OCI-LY1 (cell line): ENCODE measurements at regions not wholly inside any gene's neighbourhood (a gene's known extent, or its start where the extent isn't known, plus 50 kb on each side); places are given as distances from the start of the nearest gene placed in this dataset.

ENCODE experiments used
- H2AFZ ChIP-seq: fragments of 200-600 bp; sonication (generic), shearing (Covaris generic); 2 replicates; pipeline ENCODE4 v1.6.0; 2014; ENCODE audit warnings: antibody characterized with exemption, mild to moderate bottlenecking, low read length
- H3F3A ChIP-seq: fragments of 200-600 bp; sonication (generic), shearing (Covaris generic); 2 replicates; pipeline ENCODE4 v1.6.0; 2014; ENCODE audit warnings: mild to moderate bottlenecking, antibody characterized with exemption, low read length, moderate library complexity; ENCODE audit not compliant: insufficient read depth
- H3K27ac ChIP-seq: fragments of 200-600 bp; sonication (generic); 2 replicates; pipeline ENCODE4 v1.5.1; 2014; ENCODE audit warnings: low read length, mixed run types, mild to moderate bottlenecking, low read depth; ENCODE audit not compliant: poor library complexity, severe bottlenecking
- H3K27me3 ChIP-seq: fragments of 200-600 bp; sonication (generic); 2 replicates; pipeline ENCODE4 v1.6.0; 2014; ENCODE audit warnings: antibody characterized with exemption, mild to moderate bottlenecking, low read length, moderate library complexity; ENCODE audit not compliant: insufficient read depth
- H3K36me3 ChIP-seq: fragments of 200-600 bp; sonication (generic); 2 replicates; pipeline ENCODE4 v1.6.1; 2014; ENCODE audit warnings: mild to moderate bottlenecking, antibody characterized with exemption, low read length, moderate library complexity, mixed read lengths; ENCODE audit not compliant: insufficient read depth
- H3K4me1 ChIP-seq: fragments of 200-600 bp; sonication (generic); 2 replicates; pipeline ENCODE4 v1.5.1; 2014; ENCODE audit warnings: mild to moderate bottlenecking, low read length, moderate library complexity; ENCODE audit not compliant: insufficient read depth, severe bottlenecking
- H3K4me2 ChIP-seq: fragments of 200-600 bp; sonication (generic), shearing (Covaris generic); 2 replicates; pipeline ENCODE4 v1.6.1; 2014; ENCODE audit warnings: low read length
- H3K4me3 ChIP-seq: fragments of 200-600 bp; sonication (generic); 2 replicates; pipeline ENCODE4 v1.5.1; 2014; ENCODE audit warnings: low read length, low read depth, mild to moderate bottlenecking, mixed read lengths; ENCODE audit not compliant: poor library complexity, severe bottlenecking
- H3K79me2 ChIP-seq: fragments of 200-600 bp; shearing (Covaris generic); 2 replicates; pipeline ENCODE4 v1.6.1; 2016; ENCODE audit warnings: mixed run types, low read length, mixed read lengths; ENCODE audit not compliant: insufficient read depth
- H3K9ac ChIP-seq: fragments of 200-600 bp; sonication (generic), shearing (Covaris generic); 2 replicates; pipeline ENCODE4 v1.6.1; 2014; ENCODE audit warnings: mild to moderate bottlenecking, low read length, mixed read lengths
- H3K9me2 ChIP-seq: fragments of 200-600 bp; sonication (generic), shearing (Covaris generic); 2 replicates; pipeline ENCODE4 v1.6.1; 2014; ENCODE audit warnings: low read depth, mild to moderate bottlenecking, low read length, mixed read lengths
- H3K9me3 ChIP-seq: fragments of 200-600 bp; shearing (Covaris generic); 2 replicates; pipeline ENCODE4 v1.6.1; 2014; ENCODE audit warnings: low read length, mixed read lengths
- H4K20me1 ChIP-seq: fragments of 200-600 bp; sonication (generic), shearing (Covaris generic); 2 replicates; pipeline ENCODE4 v1.6.0; 2016; ENCODE audit warnings: mild to moderate bottlenecking, low read length; ENCODE audit not compliant: insufficient read depth
- EZH2 ChIP-seq: fragments of 200-600 bp; sonication (generic), shearing (Covaris generic); IDR thresholded peaks from 2 replicates; pipeline ENCODE4 v1.8.0; 2017; ENCODE audit warnings: borderline replicate concordance, mixed run types, mild to moderate bottlenecking, antibody characterized with exemption, low read length, moderate library complexity, mixed read lengths
- TF ChIP-seq, protein P1 (sequence below): fragments of 200-600 bp; sonication (generic), shearing (Covaris generic); IDR thresholded peaks from 2 replicates; pipeline ENCODE4 v1.5.1; 2017; ENCODE audit warnings: mild to moderate bottlenecking, antibody characterized with exemption, low read length, moderate library complexity, mixed read lengths

DNA sequence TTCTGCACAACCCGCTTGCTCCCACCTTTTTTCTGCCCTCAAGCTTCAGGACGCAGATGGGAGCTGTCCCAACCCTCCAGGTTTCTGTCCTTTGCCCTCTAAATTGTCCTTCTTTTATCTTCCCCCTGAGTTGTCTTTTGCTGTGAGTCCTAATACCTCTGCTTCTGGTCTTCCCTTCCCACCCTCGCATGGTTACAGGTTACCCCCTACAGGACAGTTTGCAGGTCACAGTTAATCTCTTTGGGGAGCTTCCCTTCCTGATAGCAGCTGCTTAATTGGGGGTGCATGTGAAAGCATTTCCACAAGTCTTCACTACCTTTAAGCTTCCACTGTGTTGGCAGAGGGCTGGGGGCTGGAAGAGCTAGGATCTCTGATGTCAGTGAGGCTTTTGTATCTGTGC, 121.5 kb upstream of the CXCL12 start:
- Histone ChIP-seq H4K20me1 (no peaks in the 10 kb centered on the region), H3K9me3 (no peaks in the 10 kb centered on the region), H3K36me3 (no peaks in the 10 kb centered on the region), H2AFZ (no peak overlapping the region), H3K4me3 (no peak overlapping the region), H3F3A (no peaks in the 10 kb centered on the region), H3K27me3 (no peaks in the 10 kb centered on the region), H3K9me2 (no peaks in the 10 kb centered on the region), H3K79me2 (no peaks in the 10 kb centered on the region), H3K4me1 (no peaks in the 10 kb centered on the region), H3K27ac (no peak overlapping the region), H3K4me2 (no peak overlapping the region), H3K9ac (no peak overlapping the region)
- TF ChIP-seq, protein P1, sequence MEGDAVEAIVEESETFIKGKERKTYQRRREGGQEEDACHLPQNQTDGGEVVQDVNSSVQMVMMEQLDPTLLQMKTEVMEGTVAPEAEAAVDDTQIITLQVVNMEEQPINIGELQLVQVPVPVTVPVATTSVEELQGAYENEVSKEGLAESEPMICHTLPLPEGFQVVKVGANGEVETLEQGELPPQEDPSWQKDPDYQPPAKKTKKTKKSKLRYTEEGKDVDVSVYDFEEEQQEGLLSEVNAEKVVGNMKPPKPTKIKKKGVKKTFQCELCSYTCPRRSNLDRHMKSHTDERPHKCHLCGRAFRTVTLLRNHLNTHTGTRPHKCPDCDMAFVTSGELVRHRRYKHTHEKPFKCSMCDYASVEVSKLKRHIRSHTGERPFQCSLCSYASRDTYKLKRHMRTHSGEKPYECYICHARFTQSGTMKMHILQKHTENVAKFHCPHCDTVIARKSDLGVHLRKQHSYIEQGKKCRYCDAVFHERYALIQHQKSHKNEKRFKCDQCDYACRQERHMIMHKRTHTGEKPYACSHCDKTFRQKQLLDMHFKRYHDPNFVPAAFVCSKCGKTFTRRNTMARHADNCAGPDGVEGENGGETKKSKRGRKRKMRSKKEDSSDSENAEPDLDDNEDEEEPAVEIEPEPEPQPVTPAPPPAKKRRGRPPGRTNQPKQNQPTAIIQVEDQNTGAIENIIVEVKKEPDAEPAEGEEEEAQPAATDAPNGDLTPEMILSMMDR = no peak

DNA sequence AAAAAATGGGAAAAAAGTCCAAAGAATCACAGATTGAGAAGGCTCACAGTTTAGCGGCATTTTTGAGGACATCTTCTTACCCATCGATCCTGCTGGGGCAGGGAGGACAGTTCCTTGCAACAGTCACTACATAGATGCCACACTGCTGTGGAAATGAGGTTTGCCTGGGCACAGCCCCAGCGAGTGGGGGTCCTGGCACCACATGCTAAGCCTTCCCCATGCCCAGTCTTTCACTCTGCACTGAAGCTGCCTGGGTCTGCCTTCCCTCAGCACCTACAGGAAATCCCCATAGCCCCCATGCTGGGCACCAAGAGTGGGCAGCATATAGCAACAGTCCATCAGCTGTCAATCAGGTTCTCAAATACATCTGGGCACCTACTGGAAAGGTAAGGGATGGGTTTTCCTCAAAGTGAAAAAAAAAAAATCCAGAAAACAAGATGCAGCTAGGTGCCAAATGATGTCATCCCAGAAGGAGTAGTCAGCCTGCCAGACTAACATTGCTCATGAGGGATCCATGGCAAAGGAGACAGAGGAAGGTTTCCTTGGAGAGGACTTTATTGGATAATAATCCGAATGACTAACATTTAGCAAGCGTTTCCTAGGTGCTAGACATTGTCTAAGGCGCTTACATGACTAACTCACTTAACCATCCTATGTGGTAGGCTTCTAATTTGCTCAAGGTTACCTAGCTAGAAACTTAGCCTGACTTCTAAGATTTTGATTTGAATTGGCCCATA, 125.7 kb upstream of the CXCL12 start:
- no peak overlapping the region for H3K4me3 ChIP-seq
- no peaks in the 10 kb centered on the region for H3K36me3 ChIP-seq
- no peaks in the 10 kb centered on the region for H3K9me2 ChIP-seq
- H3K9me3 ChIP-seq = no peaks in the 10 kb centered on the region
- no peaks in the 10 kb centered on the region for H3F3A ChIP-seq
- H2AFZ ChIP-seq = no peak overlapping the region
- no peaks in the 10 kb centered on the region for H4K20me1 ChIP-seq
- TF ChIP-seq, protein P1 = no peak
- no peak for TF ChIP-seq EZH2
- H3K79me2 ChIP-seq = no peaks in the 10 kb centered on the region
- no peak overlapping the region for H3K27ac ChIP-seq
- no peaks in the 10 kb centered on the region for H3K27me3 ChIP-seq
- H3K4me1 ChIP-seq = no peaks in the 10 kb centered on the region
- no peak overlapping the region for H3K9ac ChIP-seq
- H3K4me2 ChIP-seq = no peak overlapping the region

DNA sequence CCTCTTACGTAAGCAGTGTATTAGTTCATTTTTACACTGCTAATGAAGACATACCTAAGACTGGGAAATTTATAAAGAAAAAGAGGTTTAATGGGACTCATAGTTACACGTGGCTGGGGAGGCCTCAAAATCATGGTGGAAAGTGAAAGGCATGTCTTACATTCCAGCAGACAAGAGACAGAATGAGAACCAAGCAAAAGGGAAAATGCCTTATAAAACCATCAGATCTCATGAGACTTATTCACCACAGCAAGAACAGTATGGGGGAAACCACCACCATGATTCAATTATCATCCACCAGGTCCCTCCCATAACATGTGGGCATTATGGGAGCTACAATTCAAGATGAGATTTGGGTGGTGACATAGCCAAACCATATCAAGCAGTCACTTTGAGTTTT, 126.3 kb upstream of the CXCL12 start:
- no peaks in the 10 kb centered on the region for H3K4me1 ChIP-seq
- H3K9me2 ChIP-seq = no peaks in the 10 kb centered on the region
- no peaks in the 10 kb centered on the region for H3F3A ChIP-seq
- H3K36me3 ChIP-seq = no peaks in the 10 kb centered on the region
- H4K20me1 ChIP-seq = no peaks in the 10 kb centered on the region
- H3K9me3 ChIP-seq = no peaks in the 10 kb centered on the region
- no peaks in the 10 kb centered on the region for H3K79me2 ChIP-seq
- H3K4me2 ChIP-seq = no peak overlapping the region
- no peak overlapping the region for H3K9ac ChIP-seq
- no peaks in the 10 kb centered on the region for H3K27me3 ChIP-seq
- H3K4me3 ChIP-seq = no peak overlapping the region
- no peak overlapping the region for H2AFZ ChIP-seq
- TF ChIP-seq EZH2 = no peak
- TF ChIP-seq, protein P1 = no peak
- H3K27ac ChIP-seq = no peak overlapping the region
